HCT116 (cell line): ENCODE measurements at regions not wholly inside any gene's neighbourhood (a gene's known extent, or its start where the extent isn't known, plus 50 kb on each side); places are given as distances from the start of the nearest gene placed in this dataset.

Source experiments
- ATAC-seq: fragments of 200-7000 bp; cut with Tn5 transposase; 2 replicates; pipeline ENCODE4 v1.9.1; 2020; ENCODE audit warnings: mild to moderate bottlenecking, moderate library complexity
- BruUV-seq: library from RNA; stranded (reverse); fragments of 400-500 nt; replicated peaks from 2 replicates; lab custom pipeline; 2021; lab: Mats Ljungman, UMichigan
- CTCF ChIA-PET: fragments of 300-600 bp; sonication (Branson Sonifier 250); formaldehyde crosslinking; loops from one replicate; lab custom pipeline; 2021; ENCODE audit warnings: antibody characterized with exemption; lab: Charles Lee
- POLR2A ChIA-PET: fragments of 300-600, 350-600 bp; sonication (Branson Sonifier 250); formaldehyde crosslinking; loops from one replicate; lab custom pipeline; 2021; ENCODE audit warnings: antibody characterized with exemption; lab: Charles Lee
- RAD21 ChIA-PET, 2 experiments: fragments of 300-600 bp; sonication (Branson Sonifier 250); formaldehyde crosslinking; loops; one replicate each; lab custom pipeline; 2023; ENCODE audit warnings: low total read pairs in 2 of 2; ENCODE audit not compliant: uncharacterized antibody in 2 of 2, unreplicated experiment in 2 of 2, low non-redundant PET in 1 of 2; lab: Charles Lee
- DNase-seq: peaks from one replicate; pipeline ENCODE4 v3.0.0-alpha.2; 2010; ENCODE audit warnings: low read depth, low spot score
- H2AFZ ChIP-seq: fragments of 200-600 bp; shearing (Covaris generic), sonication (generic); 2 replicates; pipeline ENCODE4 v1.6.1; 2017; ENCODE audit warnings: low read depth, mixed run types, mixed read lengths, antibody characterized with exemption, low read length; ENCODE audit not compliant: poor library complexity, severe bottlenecking
- H3K27ac ChIP-seq: 2 replicates; pipeline ENCODE4 v1.5.1; 2012; ENCODE audit warnings: low read depth, low read length
- H3K27me3 ChIP-seq: fragments of 200-600 bp; sonication (generic); 2 replicates; pipeline ENCODE4 v1.6.1; 2016; ENCODE audit warnings: mixed run types, low read length, mixed read lengths; ENCODE audit not compliant: insufficient read depth
- H3K36me3 ChIP-seq, 2 experiments: fragments of 200-500 bp in 1 of 2; fragments of 200-600 bp in 1 of 2; sonication (Bioruptor generic) in 1 of 2; sonication (generic) in 1 of 2; 2 replicates each; pipeline versions ENCODE4 v1.5.1 to v1.6.1; 2014 to 2016; ENCODE audit warnings: low read length in 2 of 2, inconsistent platforms in 1 of 2, mixed read lengths in 1 of 2, mixed run types in 1 of 2; ENCODE audit not compliant: insufficient read depth in 2 of 2, control insufficient read depth in 1 of 2
- H3K4me1 ChIP-seq, 2 experiments: fragments of 200-600 bp in 1 of 2; sonication (generic) in 1 of 2; 2 replicates each; pipeline versions ENCODE4 v1.5.1 to v1.6.1; 2012 to 2017; ENCODE audit warnings: low read length in 2 of 2, inconsistent platforms in 1 of 2, mild to moderate bottlenecking in 1 of 2, mixed read lengths in 1 of 2, mixed run types in 1 of 2, moderate library complexity in 1 of 2; ENCODE audit not compliant: insufficient read depth in 2 of 2, control insufficient read depth in 1 of 2
- H3K4me2 ChIP-seq: fragments of 200-600 bp; sonication (generic); 2 replicates; pipeline ENCODE4 v1.6.1; 2017; ENCODE audit warnings: mixed run types, low read length, mixed read lengths
- H3K4me3 ChIP-seq, 2 experiments: fragments of 200-600 bp in 1 of 2; sonication (generic) in 1 of 2; replicated peaks in 1 of 2; 2 replicates each; pipeline ENCODE4 v1.5.1; 2011 to 2016; ENCODE audit warnings: low read length in 2 of 2, control low read depth in 1 of 2, low read depth in 1 of 2, mild to moderate bottlenecking in 1 of 2, mixed read lengths in 1 of 2, mixed run types in 1 of 2
- H3K79me2 ChIP-seq: fragments of 200-600 bp; sonication (generic); 2 replicates; pipeline ENCODE4 v1.6.1; 2017; ENCODE audit warnings: mild to moderate bottlenecking, mixed run types, low read length, moderate library complexity, mixed read lengths; ENCODE audit not compliant: insufficient read depth
- H3K9ac ChIP-seq: fragments of 200-600 bp; sonication (generic); 2 replicates; pipeline ENCODE4 v1.6.1; 2016; ENCODE audit warnings: low read length, mixed read lengths
- H3K9me2 ChIP-seq: fragments of 200-600 bp; sonication (generic), shearing (Covaris generic); 2 replicates; pipeline ENCODE4 v1.6.1; 2017; ENCODE audit warnings: mixed run types, mild to moderate bottlenecking, moderate library complexity; ENCODE audit not compliant: insufficient read depth
- H3K9me3 ChIP-seq, 2 experiments: fragments of 200-500 bp in 1 of 2; fragments of 200-600 bp in 1 of 2; sonication (Bioruptor generic) in 1 of 2; sonication (generic) in 1 of 2; 2 replicates each; pipeline ENCODE4 v1.6.1; 2014 to 2017; ENCODE audit warnings: low read length in 2 of 2, mixed read lengths in 2 of 2, inconsistent platforms in 1 of 2, low read depth in 1 of 2, mild to moderate bottlenecking in 1 of 2, mixed run types in 1 of 2, moderate library complexity in 1 of 2; ENCODE audit not compliant: control insufficient read depth in 1 of 2, insufficient read depth in 1 of 2
- H4K20me1 ChIP-seq: fragments of 200-600 bp; sonication (generic), shearing (Covaris generic); 2 replicates; pipeline ENCODE4 v1.6.1; 2017; ENCODE audit warnings: mixed run types, mild to moderate bottlenecking, moderate library complexity; ENCODE audit not compliant: insufficient read depth
- CBX3 ChIP-seq: IDR thresholded peaks from 2 replicates; pipeline ENCODE4 v1.6.1; 2012; ENCODE audit warnings: low read depth
- ELF1 ChIP-seq: IDR thresholded peaks from 2 replicates; pipeline ENCODE4 v1.6.1; 2012; ENCODE audit warnings: low read depth, borderline replicate concordance
- SIN3A ChIP-seq: IDR thresholded peaks from 2 replicates; pipeline ENCODE4 v1.6.1; 2012; ENCODE audit warnings: low read depth
- SP1 ChIP-seq: IDR thresholded peaks from 2 replicates; pipeline ENCODE4 v1.6.1; 2012; ENCODE audit warnings: low read depth
- YY1 ChIP-seq: IDR thresholded peaks from 2 replicates; pipeline ENCODE4 v1.6.1; 2011; ENCODE audit warnings: low read length, low read depth, moderate library complexity, mild to moderate bottlenecking; ENCODE audit not compliant: insufficient replicate concordance; ENCODE audit errors: extremely low read depth
- ZNF274 ChIP-seq: fragments of 200-500 bp; sonication (Bioruptor generic); IDR thresholded peaks from 2 replicates; pipeline ENCODE4 v1.6.1; 2014; ENCODE audit warnings: mild to moderate bottlenecking, low read depth, low read length, inconsistent platforms
- intact Hi-C: fragments of 100-400 bp; cut with micrococcal nuclease; formaldehyde crosslinking; loops from 2 replicates; pipeline ENCODE4 v1.10.0; 2022
- TF ChIP-seq, protein P1 (sequence below): IDR thresholded peaks from 2 replicates; pipeline ENCODE4 v1.6.1; 2011; ENCODE audit warnings: mild to moderate bottlenecking, low read length, moderate library complexity; ENCODE audit not compliant: insufficient replicate concordance; ENCODE audit errors: extremely low read depth
- TF ChIP-seq, protein P2 (sequence below): IDR thresholded peaks from 2 replicates; pipeline ENCODE4 v1.6.1; 2012
- TF ChIP-seq, protein P3 (sequence below), 3 experiments: fragments of 200-600 bp in 1 of 3; sonication (generic) in 1 of 3; IDR thresholded peaks in 2 of 3; conservative IDR thresholded peaks in 1 of 3; 2 replicates each; pipeline ENCODE4 v1.5.1; 2012 to 2017; ENCODE audit warnings: low read depth in 2 of 3, low read length in 2 of 3, antibody characterized with exemption in 1 of 3, borderline replicate concordance in 1 of 3, control low read depth in 1 of 3, mild to moderate bottlenecking in 1 of 3, mixed read lengths in 1 of 3, mixed run types in 1 of 3, moderate library complexity in 1 of 3; ENCODE audit not compliant: insufficient read depth in 1 of 3

DNA sequence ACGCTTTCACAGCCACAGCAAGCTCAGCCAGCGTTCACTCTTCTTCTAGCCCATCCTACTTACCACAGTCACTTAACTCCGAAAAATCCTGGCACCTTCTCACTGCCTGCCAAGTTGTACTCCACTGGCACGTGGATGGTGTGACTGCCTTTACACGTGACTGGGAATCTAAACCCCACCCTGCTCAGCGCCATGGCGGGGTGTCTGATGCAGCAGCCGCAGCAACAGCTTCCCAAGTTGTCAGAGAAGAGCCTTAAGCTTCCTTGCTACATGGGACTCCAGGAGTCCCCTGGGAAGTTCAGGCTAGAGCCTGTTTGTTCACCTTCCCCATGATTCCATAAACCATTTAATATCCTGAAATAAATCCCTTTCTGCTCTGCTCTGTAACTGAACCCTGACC, 61.9 kb upstream of the FOXC1 start:
- intact Hi-C loops, result no loop called here
- CTCF ChIA-PET, result no interaction called here

DNA sequence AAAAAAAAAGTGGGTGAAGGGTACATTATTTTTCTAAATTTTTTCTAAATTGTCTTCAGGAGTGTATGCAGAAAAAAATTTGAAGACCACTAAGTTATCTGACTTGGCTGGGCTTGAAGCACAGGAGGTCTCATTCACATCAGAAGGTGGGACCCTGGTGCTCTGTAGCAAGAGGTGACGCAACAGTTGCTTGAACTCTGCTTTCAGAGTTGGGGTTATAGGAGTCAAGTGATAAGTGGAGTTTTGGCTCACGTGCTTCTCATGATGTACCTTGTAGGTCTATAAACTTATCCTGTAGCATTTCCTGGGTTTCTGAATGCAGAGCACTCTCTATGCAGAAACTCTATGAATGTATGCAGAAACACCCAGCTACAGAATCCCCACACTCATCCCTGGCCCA, 58.5 kb upstream of the FOXC1 start:
- Histone ChIP-seq H3K27me3 (no peaks in the 10 kb centered on the region), H3K9me3 (no peaks in the 10 kb centered on the region), H3K9me2 (no peaks in the 10 kb centered on the region), H3K4me3 (no peak overlapping the region), H3K4me2 (no peak overlapping the region), H3K27ac (no peak overlapping the region), H3K36me3 (no peaks in the 10 kb centered on the region), H3K79me2 (no peaks in the 10 kb centered on the region), H3K4me1 (no peaks in the 10 kb centered on the region), H3K9ac (no peak overlapping the region), H2AFZ (no peak overlapping the region), H4K20me1 (no peaks in the 10 kb centered on the region)
- no peak for DNase-seq
- POLR2A ChIA-PET, result no interaction called here
- no TSS peak for BruUV-seq
- RAD21 ChIA-PET, result no interaction called here
- CTCF ChIA-PET, result no interaction called here
- intact Hi-C loops, result no loop called here
- TF ChIP-seq ELF1 (no peak), CBX3 (no peak), ZNF274 (no peak), SP1 (no peak), SIN3A (no peak)
- TF ChIP-seq, protein P1, sequence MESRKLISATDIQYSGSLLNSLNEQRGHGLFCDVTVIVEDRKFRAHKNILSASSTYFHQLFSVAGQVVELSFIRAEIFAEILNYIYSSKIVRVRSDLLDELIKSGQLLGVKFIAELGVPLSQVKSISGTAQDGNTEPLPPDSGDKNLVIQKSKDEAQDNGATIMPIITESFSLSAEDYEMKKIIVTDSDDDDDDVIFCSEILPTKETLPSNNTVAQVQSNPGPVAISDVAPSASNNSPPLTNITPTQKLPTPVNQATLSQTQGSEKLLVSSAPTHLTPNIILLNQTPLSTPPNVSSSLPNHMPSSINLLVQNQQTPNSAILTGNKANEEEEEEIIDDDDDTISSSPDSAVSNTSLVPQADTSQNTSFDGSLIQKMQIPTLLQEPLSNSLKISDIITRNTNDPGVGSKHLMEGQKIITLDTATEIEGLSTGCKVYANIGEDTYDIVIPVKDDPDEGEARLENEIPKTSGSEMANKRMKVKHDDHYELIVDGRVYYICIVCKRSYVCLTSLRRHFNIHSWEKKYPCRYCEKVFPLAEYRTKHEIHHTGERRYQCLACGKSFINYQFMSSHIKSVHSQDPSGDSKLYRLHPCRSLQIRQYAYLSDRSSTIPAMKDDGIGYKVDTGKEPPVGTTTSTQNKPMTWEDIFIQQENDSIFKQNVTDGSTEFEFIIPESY, result no peak
- TF ChIP-seq, protein P2, sequence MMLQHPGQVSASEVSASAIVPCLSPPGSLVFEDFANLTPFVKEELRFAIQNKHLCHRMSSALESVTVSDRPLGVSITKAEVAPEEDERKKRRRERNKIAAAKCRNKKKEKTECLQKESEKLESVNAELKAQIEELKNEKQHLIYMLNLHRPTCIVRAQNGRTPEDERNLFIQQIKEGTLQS, result no peak
- ATAC-seq, result no peak

More for the DNA sequence above, 61.9 kb upstream of the FOXC1 start:
- no peaks in the 10 kb centered on the region for H3K79me2 ChIP-seq
- H4K20me1 ChIP-seq, result no peaks in the 10 kb centered on the region
- no peak for ATAC-seq
- TF ChIP-seq, protein P3, sequence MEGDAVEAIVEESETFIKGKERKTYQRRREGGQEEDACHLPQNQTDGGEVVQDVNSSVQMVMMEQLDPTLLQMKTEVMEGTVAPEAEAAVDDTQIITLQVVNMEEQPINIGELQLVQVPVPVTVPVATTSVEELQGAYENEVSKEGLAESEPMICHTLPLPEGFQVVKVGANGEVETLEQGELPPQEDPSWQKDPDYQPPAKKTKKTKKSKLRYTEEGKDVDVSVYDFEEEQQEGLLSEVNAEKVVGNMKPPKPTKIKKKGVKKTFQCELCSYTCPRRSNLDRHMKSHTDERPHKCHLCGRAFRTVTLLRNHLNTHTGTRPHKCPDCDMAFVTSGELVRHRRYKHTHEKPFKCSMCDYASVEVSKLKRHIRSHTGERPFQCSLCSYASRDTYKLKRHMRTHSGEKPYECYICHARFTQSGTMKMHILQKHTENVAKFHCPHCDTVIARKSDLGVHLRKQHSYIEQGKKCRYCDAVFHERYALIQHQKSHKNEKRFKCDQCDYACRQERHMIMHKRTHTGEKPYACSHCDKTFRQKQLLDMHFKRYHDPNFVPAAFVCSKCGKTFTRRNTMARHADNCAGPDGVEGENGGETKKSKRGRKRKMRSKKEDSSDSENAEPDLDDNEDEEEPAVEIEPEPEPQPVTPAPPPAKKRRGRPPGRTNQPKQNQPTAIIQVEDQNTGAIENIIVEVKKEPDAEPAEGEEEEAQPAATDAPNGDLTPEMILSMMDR (IDR thresholded peaks at IDR 0.05 in 2 of 3, conservative IDR thresholded peaks at IDR 0.05 in 1 of 3; ENCODE audit: borderline replicate concordance in 1 of 3, insufficient read depth in 1 of 3, low read depth in 2 of 3, low read length in 2 of 3), result no peak
- no peak for TF ChIP-seq YY1
- no peaks in the 10 kb centered on the region for H3K9me3 ChIP-seq
- RAD21 ChIA-PET, result interaction anchor here in 1 of 2 experiments (0.6 kb wide), 1 partner anchor 1893 kb away, joined by 4 read pairs; no protein-coding TSS in a partner anchor
- H3K27me3 ChIP-seq, result no peaks in the 10 kb centered on the region
- no peak overlapping the region for H3K4me3 ChIP-seq
- no peaks in the 10 kb centered on the region for H3K4me1 ChIP-seq
- no TSS peak for BruUV-seq
- POLR2A ChIA-PET, result no interaction called here
- no peak for DNase-seq
- no peaks in the 10 kb centered on the region for H3K9me2 ChIP-seq
- H2AFZ ChIP-seq, result no peak overlapping the region
- no peak overlapping the region for H3K9ac ChIP-seq
- no peaks in the 10 kb centered on the region for H3K36me3 ChIP-seq
- no peak overlapping the region for H3K4me2 ChIP-seq
- H3K27ac ChIP-seq, result no peak overlapping the region
